ENCODE measurements at regions not wholly inside any gene's neighbourhood (a gene's known extent, or its start where the extent isn't known, plus 50 kb on each side); places are given as distances from the start of the nearest gene placed in this dataset.

DNA sequence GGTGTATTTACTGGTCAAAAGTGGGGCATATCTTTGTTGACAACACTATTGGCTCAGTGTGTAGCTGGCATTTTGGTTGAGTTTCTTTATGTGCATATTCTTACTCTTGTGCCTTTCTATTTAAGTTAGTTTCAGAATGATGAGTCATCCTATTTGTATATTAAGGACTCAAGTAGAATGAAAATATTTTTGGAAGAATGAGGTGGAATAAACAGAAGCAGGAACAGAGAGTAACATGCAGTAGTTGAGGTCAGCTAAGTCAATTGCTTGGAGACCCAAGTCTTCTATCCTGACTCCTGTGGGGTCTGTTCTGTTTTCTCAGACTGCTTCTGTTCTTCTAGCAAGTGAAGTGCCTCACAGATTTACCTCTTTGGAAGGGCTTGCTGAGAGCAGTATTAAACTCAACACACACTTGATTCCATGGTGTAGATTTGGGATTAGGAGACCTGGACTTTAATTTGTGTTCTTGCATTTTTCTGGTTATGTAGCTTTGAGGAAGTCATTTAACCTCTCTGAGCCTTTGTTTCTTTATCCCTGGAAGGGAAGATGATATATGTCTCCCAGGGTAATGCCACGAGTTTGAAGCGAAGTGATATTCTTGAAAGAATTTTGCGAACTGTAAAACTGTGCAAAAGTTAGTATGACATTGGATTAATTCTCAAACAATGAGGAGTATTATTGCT lies 324.3 kb downstream of the QKI start:
- TF ChIP-seq EGR1 (IDR thresholded peaks at IDR 0.05; ENCODE audit: low read depth), result no peak
- TF ChIP-seq POLR2AphosphoS5 (IDR thresholded peaks at IDR 0.05; ENCODE audit: low read depth, low read length), result no peak
- TF ChIP-seq FOSL1 (IDR thresholded peaks at IDR 0.05; ENCODE audit: low read depth), result no peak
- TF ChIP-seq EZH2phosphoT487 (IDR thresholded peaks at IDR 0.05; ENCODE audit: borderline replicate concordance), result no peak
- TF ChIP-seq, protein P1, sequence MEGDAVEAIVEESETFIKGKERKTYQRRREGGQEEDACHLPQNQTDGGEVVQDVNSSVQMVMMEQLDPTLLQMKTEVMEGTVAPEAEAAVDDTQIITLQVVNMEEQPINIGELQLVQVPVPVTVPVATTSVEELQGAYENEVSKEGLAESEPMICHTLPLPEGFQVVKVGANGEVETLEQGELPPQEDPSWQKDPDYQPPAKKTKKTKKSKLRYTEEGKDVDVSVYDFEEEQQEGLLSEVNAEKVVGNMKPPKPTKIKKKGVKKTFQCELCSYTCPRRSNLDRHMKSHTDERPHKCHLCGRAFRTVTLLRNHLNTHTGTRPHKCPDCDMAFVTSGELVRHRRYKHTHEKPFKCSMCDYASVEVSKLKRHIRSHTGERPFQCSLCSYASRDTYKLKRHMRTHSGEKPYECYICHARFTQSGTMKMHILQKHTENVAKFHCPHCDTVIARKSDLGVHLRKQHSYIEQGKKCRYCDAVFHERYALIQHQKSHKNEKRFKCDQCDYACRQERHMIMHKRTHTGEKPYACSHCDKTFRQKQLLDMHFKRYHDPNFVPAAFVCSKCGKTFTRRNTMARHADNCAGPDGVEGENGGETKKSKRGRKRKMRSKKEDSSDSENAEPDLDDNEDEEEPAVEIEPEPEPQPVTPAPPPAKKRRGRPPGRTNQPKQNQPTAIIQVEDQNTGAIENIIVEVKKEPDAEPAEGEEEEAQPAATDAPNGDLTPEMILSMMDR (IDR thresholded peaks at IDR 0.05 in 2 of 3, conservative IDR thresholded peaks at IDR 0.05 in 1 of 3; ENCODE audit: borderline replicate concordance in 1 of 3, insufficient read depth in 1 of 3, low read depth in 2 of 3, low read length in 2 of 3), result no peak
- no peak for TF ChIP-seq POLR2A (IDR thresholded peaks at IDR 0.05; ENCODE audit: borderline replicate concordance, extremely low read depth, insufficient read depth, insufficient read length)
- no peak for TF ChIP-seq EZH2 (IDR thresholded peaks at IDR 0.05)
- no peak for TF ChIP-seq YY1 (IDR thresholded peaks at IDR 0.05; ENCODE audit: extremely low read depth, insufficient replicate concordance, low read depth, low read length)
- no peak for TF ChIP-seq SRF (IDR thresholded peaks at IDR 0.05; ENCODE audit: low read depth)
- TF ChIP-seq SIN3A (IDR thresholded peaks at IDR 0.05; ENCODE audit: low read depth), result no peak
